ENCODE measurements at regions not wholly inside any gene's neighbourhood (a gene's known extent, or its start where the extent isn't known, plus 50 kb on each side); places are given as distances from the start of the nearest gene placed in this dataset.

GRCh38 chr1:222454782-222455181 lies 93.1 kb downstream of the HHIPL2 start:
- no peak for DNase-seq (ENCODE audit: low read depth in 1 of 2, low spot score in 2 of 2)
- POLR2A ChIA-PET (ENCODE audit: partially characterized antibody): interaction anchor here (0.6 to 1.6 kb wide), 3 partner anchors 10 to 284 kb away, joined by 3 to 6 read pairs (median 3); no protein-coding TSS in a partner anchor

More at GRCh38 chr1:222454782-222455181, 93.1 kb downstream of the HHIPL2 start:
- WGBS, 2 experiments (ENCODE audit: extremely low coverage in 1 of 2, insufficient coverage in 1 of 2, insufficient read length in 1 of 2, insufficient replicate concordance in 2 of 2, low coverage in 1 of 2, low lambda C conversion rate in 2 of 2, missing lambda C conversion rate in 1 of 2): 68% methylated on average over 13 of the region's 13 CpGs; no CpG with 5 or more reads in 1 of the 2 experiments
- H3K9me3 ChIP-seq (ENCODE audit: insufficient read depth in 2 of 2, low read depth in 1 of 2, low read length in 1 of 2): peaks cover 15 to 17% of the 10 kb centered on the region in 2 experiments; a peak in 3 of 4 replicates
- H2BK15ac ChIP-seq (ENCODE audit: low read length): no peak overlapping the region
- no peak overlapping the region for H3K4ac ChIP-seq (replicated peaks; ENCODE audit: insufficient read length, low read depth, low read length)
- no peak overlapping the region for H4K91ac ChIP-seq (replicated peaks; ENCODE audit: insufficient read length, low read length)
- no peaks in the 10 kb centered on the region for H3K79me2 ChIP-seq (ENCODE audit: control insufficient read depth in 1 of 2, insufficient read depth in 2 of 2, low read length in 2 of 2)
- no peak for TF ChIP-seq FOSL1 (IDR thresholded peaks at IDR 0.05; ENCODE audit: insufficient read depth, low read depth, low read length)
- no peak for TF ChIP-seq EGR1 (IDR thresholded peaks at IDR 0.05; ENCODE audit: borderline replicate concordance, low read depth, low read length)
- no peak for TF ChIP-seq SIX5 (IDR thresholded peaks at IDR 0.05; ENCODE audit: low read depth, low read length)
- TF ChIP-seq GABPA (IDR thresholded peaks at IDR 0.05; ENCODE audit: borderline replicate concordance, insufficient read depth, low read length): no peak
- TF ChIP-seq, protein P1, sequence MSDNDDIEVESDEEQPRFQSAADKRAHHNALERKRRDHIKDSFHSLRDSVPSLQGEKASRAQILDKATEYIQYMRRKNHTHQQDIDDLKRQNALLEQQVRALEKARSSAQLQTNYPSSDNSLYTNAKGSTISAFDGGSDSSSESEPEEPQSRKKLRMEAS (IDR thresholded peaks at IDR 0.05): no peak
- TF ChIP-seq EP300 (IDR thresholded peaks at IDR 0.05; ENCODE audit: borderline replicate concordance in 1 of 2, low read depth in 2 of 2, low read length in 2 of 2): no peak
- no peak for TF ChIP-seq TBP (IDR thresholded peaks at IDR 0.05; ENCODE audit: low read depth, low read length)
- no peak for TF ChIP-seq RXRA (IDR thresholded peaks at IDR 0.05; ENCODE audit: insufficient read depth, low read depth, low read length)
- no peak for TF ChIP-seq EZH2 (IDR thresholded peaks at IDR 0.05; ENCODE audit: low read depth, low read length, severe bottlenecking)
- TF ChIP-seq POLR2A (IDR thresholded peaks at IDR 0.05; ENCODE audit: control extremely low read depth in 1 of 2, low read depth in 2 of 2, low read length in 2 of 2): no peak
- no peak for TF ChIP-seq CHD1 (IDR thresholded peaks at IDR 0.05; ENCODE audit: low read depth, low read length)
- no peak for TF ChIP-seq BCL11A (IDR thresholded peaks at IDR 0.05; ENCODE audit: low read depth in 2 of 2, low read length in 2 of 2)
- no peak for TF ChIP-seq KDM1A (IDR thresholded peaks at IDR 0.05; ENCODE audit: borderline replicate concordance, low read length)
- TF ChIP-seq TEAD4 (IDR thresholded peaks at IDR 0.05; ENCODE audit: low read depth, low read length): no peak
- H3K4me2 ChIP-seq (ENCODE audit: insufficient read depth in 1 of 2, low read depth in 2 of 2, low read length in 2 of 2): no peak overlapping the region
- H2BK5ac ChIP-seq (ENCODE audit: low read depth, low read length): no peak overlapping the region
- H3K14ac ChIP-seq (ENCODE audit: insufficient read length): no peak overlapping the region
- CTCF ChIA-PET (ENCODE audit: partially characterized antibody): interaction anchor here (0.6 to 3.4 kb wide), 56 partner anchors 8 to 1286 kb away, joined by 3 to 60 read pairs (median 4); partner anchors contain the start of gene DUSP10
- H3K9ac ChIP-seq (replicated peaks in 1 of 4; ENCODE audit: extremely low read depth in 1 of 4, low read depth in 3 of 4, low read length in 3 of 4): no peak overlapping the region
- no peak overlapping the region for H3K23ac ChIP-seq (ENCODE audit: insufficient read length)
- no peak overlapping the region for H3K4me3 ChIP-seq (ENCODE audit: extremely low read depth in 1 of 4, insufficient read depth in 2 of 4, low read depth in 3 of 4, low read length in 4 of 4)
- no peak overlapping the region for H2AFZ ChIP-seq (ENCODE audit: low read length)
- no peak overlapping the region for H3K27ac ChIP-seq (ENCODE audit: low read depth, low read length)
- no peak overlapping the region for H2BK12ac ChIP-seq (ENCODE audit: low read depth, low read length)
- no peaks in the 10 kb centered on the region for H3K27me3 ChIP-seq (replicated peaks in 1 of 4; ENCODE audit: control insufficient read depth in 3 of 4, extremely low read depth in 1 of 4, insufficient read depth in 3 of 4, low read length in 3 of 4)
- H2BK120ac ChIP-seq (replicated peaks; ENCODE audit: low read depth, low read length): no peak overlapping the region
- no peak overlapping the region for H3K18ac ChIP-seq (ENCODE audit: extremely low read depth, low read length)
- no peak for FAIRE-seq
- H3K4me1 ChIP-seq (replicated peaks in 1 of 4; ENCODE audit: control insufficient read depth in 3 of 4, insufficient read depth in 4 of 4, low read length in 3 of 4): no peaks in the 10 kb centered on the region; a peak in 2 of 7 replicates
- no peaks in the 10 kb centered on the region for H4K20me1 ChIP-seq (replicated peaks in 1 of 2; ENCODE audit: control insufficient read depth in 1 of 2, insufficient read depth in 2 of 2, low read length in 2 of 2)
- no peaks in the 10 kb centered on the region for H3K23me2 ChIP-seq (ENCODE audit: low read depth, low read length)
- H4K5ac ChIP-seq (ENCODE audit: insufficient read length, low read depth, low read length): no peak overlapping the region
- H2BK20ac ChIP-seq (ENCODE audit: low read length): no peak overlapping the region
- H3K36me3 ChIP-seq (ENCODE audit: control insufficient read depth in 2 of 4, insufficient read depth in 4 of 4, low read length in 3 of 4): no peaks in the 10 kb centered on the region; a peak in 1 of 8 replicates
- H2AK5ac ChIP-seq (ENCODE audit: low read depth, low read length): no peak overlapping the region
- H3K56ac ChIP-seq (replicated peaks; ENCODE audit: insufficient read length, low read depth, low read length): no peak overlapping the region
- H3K79me1 ChIP-seq (ENCODE audit: low read depth, low read length): no peaks in the 10 kb centered on the region
- no peak overlapping the region for H4K8ac ChIP-seq (ENCODE audit: extremely low read depth, insufficient read depth, low read length)

Measured in H1 (cell line).